HepG2 (cell line): ENCODE measurements at regions not wholly inside any gene's neighbourhood (a gene's known extent, or its start where the extent isn't known, plus 50 kb on each side); places are given as distances from the start of the nearest gene placed in this dataset.

Experiments
- ATF3 ChIP-seq: sonication (generic); formaldehyde crosslinking; IDR thresholded peaks from 2 replicates; pipeline ENCODE4 v1.4.0; 2020; ENCODE audit warnings: missing genetic modification reagents
- BCL6 ChIP-seq: IDR thresholded peaks from 2 replicates; pipeline ENCODE4 v1.6.1; 2016; ENCODE audit warnings: missing genetic modification reagents, missing compliant biosample characterization
- BHLHE40 ChIP-seq: IDR thresholded peaks from 2 replicates; pipeline ENCODE4 v1.6.1; 2011; ENCODE audit warnings: low read length, improper control_type of control experiment
- DNMT3B ChIP-seq: conservative IDR thresholded peaks from 2 replicates; pipeline ENCODE4 v1.6.1; 2016; ENCODE audit warnings: missing biosample characterization, control low read depth
- LCORL ChIP-seq, 2 experiments: fragments of 450-650 bp in 1 of 2; sonication (generic) in 1 of 2; formaldehyde crosslinking in 1 of 2; IDR thresholded peaks; 2 replicates each; pipeline versions ENCODE4 v1.5.0 to v1.6.1; 2017 to 2020; ENCODE audit warnings: antibody characterized with exemption in 1 of 2, missing genetic modification reagents in 1 of 2
- MED1 ChIP-seq: sonication (generic); formaldehyde crosslinking; IDR thresholded peaks from 2 replicates; pipeline ENCODE4 v1.4.0; 2020; ENCODE audit warnings: missing genetic modification reagents
- MYPOP ChIP-seq: sonication (generic); formaldehyde crosslinking; IDR thresholded peaks from 2 replicates; pipeline ENCODE4 v1.8.1; 2023; ENCODE audit warnings: mild to moderate bottlenecking, moderate library complexity, missing genetic modification reagents
- NONO ChIP-seq, 2 experiments: fragments of 450-650 bp in 1 of 2; sonication (generic) in 1 of 2; formaldehyde crosslinking in 1 of 2; IDR thresholded peaks in 1 of 2; conservative IDR thresholded peaks in 1 of 2; 2 replicates each; pipeline versions ENCODE4 v1.6.1 to v1.8.0; 2017 to 2022; ENCODE audit warnings: mild to moderate bottlenecking in 1 of 2, missing genetic modification reagents in 1 of 2, moderate library complexity in 1 of 2
- NR2F6 ChIP-seq, 2 experiments: IDR thresholded peaks; 2 replicates each; pipeline ENCODE4 v1.6.1; 2016; ENCODE audit warnings: antibody characterized with exemption in 1 of 2, mild to moderate bottlenecking in 1 of 2
- PITX1 ChIP-seq: sonication (generic); formaldehyde crosslinking; IDR thresholded peaks from 2 replicates; pipeline ENCODE4 v1.5.1; 2020; ENCODE audit warnings: mild to moderate bottlenecking, missing genetic modification reagents
- SP4 ChIP-seq: sonication (generic); formaldehyde crosslinking; IDR thresholded peaks from 2 replicates; pipeline ENCODE4 v1.8.1; 2023; ENCODE audit warnings: mild to moderate bottlenecking, missing genetic modification reagents
- ZBTB4 ChIP-seq: sonication (generic); formaldehyde crosslinking; IDR thresholded peaks from 2 replicates; pipeline ENCODE4 v1.4.0; 2020; ENCODE audit warnings: missing genetic modification reagents, mild to moderate bottlenecking, borderline replicate concordance
- ZNF740 ChIP-seq: sonication (generic); formaldehyde crosslinking; IDR thresholded peaks from 2 replicates; pipeline ENCODE4 v1.4.0; 2020; ENCODE audit warnings: missing genetic modification reagents
- TF ChIP-seq, protein P1 (sequence below): sonication (generic); formaldehyde crosslinking; IDR thresholded peaks from 2 replicates; pipeline ENCODE4 v1.5.0; 2020; ENCODE audit warnings: mild to moderate bottlenecking, missing genetic modification reagents, borderline replicate concordance
- TF ChIP-seq, protein P2 (sequence below): IDR thresholded peaks from 2 replicates; pipeline ENCODE4 v1.6.1; 2018; ENCODE audit warnings: missing genetic modification reagents, mild to moderate bottlenecking, missing compliant biosample characterization
- TF ChIP-seq, protein P3 (sequence below): sonication (generic); formaldehyde crosslinking; IDR thresholded peaks from 2 replicates; pipeline ENCODE4 v1.5.0; 2020; ENCODE audit warnings: missing genetic modification reagents

DNA sequence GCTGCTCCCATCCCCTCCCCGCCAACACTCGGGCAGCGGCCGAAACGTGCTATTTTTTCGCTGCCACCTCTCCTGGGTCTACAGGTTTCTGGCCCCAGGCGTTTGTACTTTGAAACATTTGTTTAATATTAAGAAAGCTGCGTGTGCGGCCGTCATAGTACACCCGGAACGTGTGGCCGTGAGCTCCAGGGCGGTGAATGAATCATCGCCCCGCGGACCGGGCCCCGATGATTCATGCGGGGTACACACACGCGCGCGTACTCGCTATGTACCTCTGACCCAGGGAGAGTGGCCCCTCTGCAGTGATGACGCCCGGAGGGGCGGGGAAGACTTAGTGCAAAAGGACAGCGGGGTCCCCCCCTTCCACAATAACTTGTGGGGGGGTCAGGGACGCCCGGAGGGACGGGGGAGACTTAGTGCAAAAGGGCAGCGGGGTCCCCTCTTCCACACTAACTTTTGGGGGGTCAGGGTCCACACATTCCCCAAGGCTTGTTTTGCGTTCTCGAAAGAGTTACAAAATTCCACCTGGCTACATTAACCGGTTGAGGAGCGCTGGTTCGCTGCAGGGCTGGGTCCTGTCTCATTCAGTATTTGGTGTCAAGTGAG, 56.5 kb upstream of the PCGF5 start (continued):
- peak; percentile 65; the same call in 1 of the 2 replicates for TF ChIP-seq MYPOP (CRISPR knock-in tag)
- peak; percentile 74 for TF ChIP-seq MED1
- no peak for TF ChIP-seq LCORL (IDR thresholded peaks at IDR 0.05)
- peak; percentile 63; the same call in 1 of the 2 replicates for TF ChIP-seq LCORL (CRISPR knock-in tag; IDR thresholded peaks at IDR 0.05)
- 0 out of 2 replicates have a peak, but pooled peaks have one; percentile 37 for TF ChIP-seq BHLHE40
- TF ChIP-seq, protein P1, sequence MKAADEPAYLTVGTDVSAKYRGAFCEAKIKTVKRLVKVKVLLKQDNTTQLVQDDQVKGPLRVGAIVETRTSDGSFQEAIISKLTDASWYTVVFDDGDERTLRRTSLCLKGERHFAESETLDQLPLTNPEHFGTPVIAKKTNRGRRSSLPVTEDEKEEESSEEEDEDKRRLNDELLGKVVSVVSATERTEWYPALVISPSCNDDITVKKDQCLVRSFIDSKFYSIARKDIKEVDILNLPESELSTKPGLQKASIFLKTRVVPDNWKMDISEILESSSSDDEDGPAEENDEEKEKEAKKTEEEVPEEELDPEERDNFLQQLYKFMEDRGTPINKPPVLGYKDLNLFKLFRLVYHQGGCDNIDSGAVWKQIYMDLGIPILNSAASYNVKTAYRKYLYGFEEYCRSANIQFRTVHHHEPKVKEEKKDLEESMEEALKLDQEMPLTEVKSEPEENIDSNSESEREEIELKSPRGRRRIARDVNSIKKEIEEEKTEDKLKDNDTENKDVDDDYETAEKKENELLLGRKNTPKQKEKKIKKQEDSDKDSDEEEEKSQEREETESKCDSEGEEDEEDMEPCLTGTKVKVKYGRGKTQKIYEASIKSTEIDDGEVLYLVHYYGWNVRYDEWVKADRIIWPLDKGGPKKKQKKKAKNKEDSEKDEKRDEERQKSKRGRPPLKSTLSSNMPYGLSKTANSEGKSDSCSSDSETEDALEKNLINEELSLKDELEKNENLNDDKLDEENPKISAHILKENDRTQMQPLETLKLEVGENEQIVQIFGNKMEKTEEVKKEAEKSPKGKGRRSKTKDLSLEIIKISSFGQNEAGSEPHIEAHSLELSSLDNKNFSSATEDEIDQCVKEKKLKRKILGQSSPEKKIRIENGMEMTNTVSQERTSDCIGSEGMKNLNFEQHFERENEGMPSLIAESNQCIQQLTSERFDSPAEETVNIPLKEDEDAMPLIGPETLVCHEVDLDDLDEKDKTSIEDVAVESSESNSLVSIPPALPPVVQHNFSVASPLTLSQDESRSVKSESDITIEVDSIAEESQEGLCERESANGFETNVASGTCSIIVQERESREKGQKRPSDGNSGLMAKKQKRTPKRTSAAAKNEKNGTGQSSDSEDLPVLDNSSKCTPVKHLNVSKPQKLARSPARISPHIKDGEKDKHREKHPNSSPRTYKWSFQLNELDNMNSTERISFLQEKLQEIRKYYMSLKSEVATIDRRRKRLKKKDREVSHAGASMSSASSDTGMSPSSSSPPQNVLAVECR (CRISPR knock-in tag), result peak; percentile 39; the same call in 1 of the 2 replicates
- TF ChIP-seq, protein P2, sequence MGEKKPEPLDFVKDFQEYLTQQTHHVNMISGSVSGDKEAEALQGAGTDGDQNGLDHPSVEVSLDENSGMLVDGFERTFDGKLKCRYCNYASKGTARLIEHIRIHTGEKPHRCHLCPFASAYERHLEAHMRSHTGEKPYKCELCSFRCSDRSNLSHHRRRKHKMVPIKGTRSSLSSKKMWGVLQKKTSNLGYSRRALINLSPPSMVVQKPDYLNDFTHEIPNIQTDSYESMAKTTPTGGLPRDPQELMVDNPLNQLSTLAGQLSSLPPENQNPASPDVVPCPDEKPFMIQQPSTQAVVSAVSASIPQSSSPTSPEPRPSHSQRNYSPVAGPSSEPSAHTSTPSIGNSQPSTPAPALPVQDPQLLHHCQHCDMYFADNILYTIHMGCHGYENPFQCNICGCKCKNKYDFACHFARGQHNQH (CRISPR knock-in tag), result peak; percentile 51; the same call in 1 of the 2 replicates
- peak; percentile 86; the same call in 1 of the 2 replicates for TF ChIP-seq ZNF740 (CRISPR knock-in tag)
- peak; percentile 45; the same call in 1 of the 2 replicates for TF ChIP-seq BCL6 (CRISPR knock-in tag)
- TF ChIP-seq NONO (IDR thresholded peaks at IDR 0.05), result no peak
- TF ChIP-seq NONO (CRISPR knock-in tag; conservative IDR thresholded peaks at IDR 0.05), result 0 out of 2 replicates have a peak, but pooled peaks have one; percentile 61
- TF ChIP-seq PITX1 (CRISPR knock-in tag), result peak; percentile 58; the same call in 1 of the 2 replicates
- TF ChIP-seq NR2F6 (IDR thresholded peaks at IDR 0.05), result peak; percentile 52; the same call in 1 of the 2 replicates
- TF ChIP-seq NR2F6 (CRISPR knock-in tag; IDR thresholded peaks at IDR 0.05), result peak; percentile 44; the same call in 1 of the 2 replicates
- TF ChIP-seq DNMT3B (CRISPR knock-in tag), result no peak
- no peak for TF ChIP-seq SP4
- TF ChIP-seq, protein P3, sequence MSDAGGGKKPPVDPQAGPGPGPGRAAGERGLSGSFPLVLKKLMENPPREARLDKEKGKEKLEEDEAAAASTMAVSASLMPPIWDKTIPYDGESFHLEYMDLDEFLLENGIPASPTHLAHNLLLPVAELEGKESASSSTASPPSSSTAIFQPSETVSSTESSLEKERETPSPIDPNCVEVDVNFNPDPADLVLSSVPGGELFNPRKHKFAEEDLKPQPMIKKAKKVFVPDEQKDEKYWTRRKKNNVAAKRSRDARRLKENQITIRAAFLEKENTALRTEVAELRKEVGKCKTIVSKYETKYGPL (CRISPR knock-in tag), result no peak
- TF ChIP-seq ATF3 (CRISPR knock-in tag), result peak; percentile 80
- TF ChIP-seq ZBTB4 (CRISPR knock-in tag), result 0 out of 2 replicates have a peak, but pooled peaks have one; percentile 29
